Activated CD4-positive, alpha-beta T cell treated with anti-CD3 and anti-CD28 coated beads for 36 hours (primary cell): ENCODE measurements at regions not wholly inside any gene's neighbourhood (a gene's known extent, or its start where the extent isn't known, plus 50 kb on each side); places are given as distances from the start of the nearest gene placed in this dataset.

ENCODE experiments used
- ATAC-seq: fragments of 200-7000 bp; cut with Tn5 transposase; one replicate; pipeline ENCODE4 v1.10.0; 2021; ENCODE audit warnings: mild to moderate bottlenecking, moderate library complexity
- CTCF ChIA-PET: fragments of 350-600 bp; sonication (Branson Sonifier 250); formaldehyde crosslinking; loops from one replicate; lab custom pipeline; 2021; ENCODE audit warnings: antibody characterized with exemption; lab: Charles Lee
- POLR2A ChIA-PET: fragments of 350-600 bp; sonication (Branson Sonifier 250); formaldehyde crosslinking; loops from one replicate; lab custom pipeline; 2021; ENCODE audit warnings: antibody characterized with exemption, inconsistent platforms; lab: Charles Lee
- DNase-seq: peaks from one replicate; pipeline ENCODE4 v3.0.0-alpha.2; 2020
- H3K27ac Mint-ChIP-seq: one replicate; pipeline ENCODE4 v1.8.0; 2021; ENCODE audit warnings: mixed read lengths
- H3K27me3 Mint-ChIP-seq: one replicate; pipeline ENCODE4 v1.8.0; 2021; ENCODE audit warnings: mixed read lengths
- H3K36me3 Mint-ChIP-seq: one replicate; pipeline ENCODE4 v1.8.0; 2021; ENCODE audit warnings: low read depth, mixed read lengths
- H3K4me1 Mint-ChIP-seq: one replicate; pipeline ENCODE4 v1.8.0; 2021; ENCODE audit warnings: mixed read lengths
- H3K4me3 Mint-ChIP-seq: one replicate; pipeline ENCODE4 v1.8.0; 2021; ENCODE audit warnings: mild to moderate bottlenecking, moderate library complexity, mixed read lengths
- H3K9me3 Mint-ChIP-seq: one replicate; pipeline ENCODE4 v1.8.0; 2021; ENCODE audit warnings: low read depth, mixed read lengths
- intact Hi-C, 2 experiments: fragments of 100-400 bp; cut with DNase I in 1 of 2; cut with micrococcal nuclease in 1 of 2; formaldehyde crosslinking; loops; one replicate each; pipeline versions ENCODE4 v1.14.2 to v1.15.1; 2022 to 2024; cut with DNase I, micrococcal nuclease

DNA sequence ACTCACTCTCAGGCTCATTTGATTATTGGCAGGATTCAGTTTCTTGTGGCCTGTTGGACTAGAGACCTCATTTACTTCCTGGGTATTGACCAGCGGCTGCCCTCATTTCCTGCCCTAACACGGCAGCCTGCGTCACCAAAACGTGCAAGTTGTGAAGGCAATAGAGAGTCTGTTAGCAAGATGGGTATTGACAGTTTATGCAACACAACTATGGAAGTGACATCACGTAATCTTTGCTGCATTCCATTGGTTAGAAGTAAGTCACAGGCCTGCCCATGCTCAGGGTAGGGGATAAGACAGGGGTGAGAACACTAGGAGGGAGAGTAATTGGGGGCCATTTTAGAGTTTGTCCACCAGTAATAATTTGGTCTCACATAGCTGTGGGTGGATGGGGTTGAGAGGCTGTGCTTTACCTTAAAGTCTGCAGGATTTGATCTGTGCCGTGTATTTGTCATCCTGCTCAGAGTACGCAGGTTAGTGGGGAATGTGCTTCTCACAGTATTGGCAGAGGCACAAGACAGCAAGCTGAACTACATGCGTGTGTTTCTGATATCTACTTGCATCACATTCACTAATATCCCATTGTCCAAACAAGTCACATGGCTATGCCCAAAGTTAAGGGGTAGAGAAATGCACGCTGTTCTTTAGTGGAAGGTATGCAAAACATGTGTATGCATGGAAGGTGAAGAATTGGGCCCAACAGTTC is 83.3 kb downstream of the EDEM1 start:
- H3K4me1 Mint-ChIP-seq = no peaks in the 10 kb centered on the region
- H3K27ac Mint-ChIP-seq = no peak overlapping the region
- H3K9me3 Mint-ChIP-seq = no peaks in the 10 kb centered on the region
- CTCF ChIA-PET = no interaction called here
- ATAC-seq (no peak), DNase-seq (no peak)
- no peaks in the 10 kb centered on the region for H3K27me3 Mint-ChIP-seq
- POLR2A ChIA-PET = no interaction called here
- intact Hi-C loops = no loop called here
- no peak overlapping the region for H3K4me3 Mint-ChIP-seq
- no peaks in the 10 kb centered on the region for H3K36me3 Mint-ChIP-seq

DNA sequence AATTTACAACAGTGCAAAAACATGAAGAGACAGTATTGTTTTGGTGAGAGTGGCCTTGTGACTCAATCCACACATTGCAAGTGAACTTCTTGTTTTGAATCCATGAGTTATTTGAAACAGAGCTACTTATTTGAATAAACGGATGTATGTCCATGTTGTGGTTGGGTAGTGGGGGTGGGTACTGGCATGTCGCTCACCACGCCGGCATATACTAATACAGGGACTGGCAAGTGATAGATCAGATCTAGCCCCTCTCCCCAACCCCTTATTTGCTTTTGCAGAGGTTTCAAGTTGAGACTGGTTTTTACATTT is 83.8 kb downstream of the EDEM1 start:
- Mint-ChIP-seq H3K4me1 (no peaks in the 10 kb centered on the region), H3K36me3 (no peaks in the 10 kb centered on the region), H3K27me3 (no peaks in the 10 kb centered on the region), H3K9me3 (no peaks in the 10 kb centered on the region), H3K4me3 (no peak overlapping the region), H3K27ac (no peak overlapping the region)
- ChIA-PET CTCF (no interaction called here), POLR2A (no interaction called here)
- no peak for DNase-seq
- ATAC-seq = no peak
- intact Hi-C loops = no loop called here

DNA sequence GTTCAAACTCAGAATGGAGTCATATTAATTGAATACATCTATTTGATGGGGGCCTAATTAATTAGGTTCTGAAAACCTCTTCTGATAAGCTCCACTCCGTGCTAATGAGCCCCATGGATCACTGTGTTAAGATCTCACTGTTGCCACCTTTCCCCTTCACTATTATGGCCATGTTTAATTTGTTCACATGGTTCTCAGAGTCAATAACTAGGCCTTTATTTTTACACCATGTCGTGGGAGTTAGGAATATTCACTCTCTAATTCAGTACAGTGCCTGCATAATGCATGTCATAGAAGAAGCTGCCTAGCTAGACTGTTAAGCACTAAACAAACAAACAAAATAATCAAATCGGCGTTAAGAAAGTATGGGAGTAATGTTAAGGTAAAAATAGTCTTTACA is 84.9 kb downstream of the EDEM1 start:
- Mint-ChIP-seq H3K27me3 (no peaks in the 10 kb centered on the region), H3K36me3 (no peaks in the 10 kb centered on the region), H3K4me3 (no peak overlapping the region), H3K27ac (no peak overlapping the region), H3K9me3 (no peaks in the 10 kb centered on the region), H3K4me1 (no peaks in the 10 kb centered on the region)
- POLR2A ChIA-PET = no interaction called here
- DNase-seq = no peak
- intact Hi-C loops = no loop called here
- CTCF ChIA-PET = interaction anchor here (0.7 kb wide), 1 partner anchor 51 kb away, joined by 3 read pairs; no protein-coding TSS in a partner anchor
- ATAC-seq = no peak

DNA sequence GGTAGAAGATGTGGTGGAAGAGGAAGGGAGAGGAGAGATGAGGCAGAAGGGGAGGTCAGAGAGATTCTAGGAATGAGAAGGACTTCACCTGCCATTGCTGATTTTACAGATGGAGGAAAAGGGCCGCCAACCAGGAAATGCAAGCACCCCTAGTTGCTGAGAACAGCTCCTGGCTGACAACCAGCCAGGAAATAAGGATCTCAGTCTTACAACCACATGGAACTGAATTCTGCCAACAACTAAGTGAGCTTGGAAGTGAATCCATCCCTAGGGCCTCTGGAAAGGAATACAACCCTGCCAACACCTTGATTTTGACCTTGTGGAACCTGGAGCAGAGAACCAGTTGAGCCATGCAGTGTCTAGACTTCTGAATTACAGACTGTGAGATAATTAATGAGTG is 86.6 kb downstream of the EDEM1 start:
- Mint-ChIP-seq H3K27me3 (no peaks in the 10 kb centered on the region), H3K4me1 (no peaks in the 10 kb centered on the region), H3K36me3 (no peaks in the 10 kb centered on the region), H3K27ac (no peak overlapping the region), H3K4me3 (no peak overlapping the region), H3K9me3 (no peaks in the 10 kb centered on the region)
- ChIA-PET POLR2A (no interaction called here), CTCF (interaction anchor here (1.1 kb wide), 1 partner anchor 8 kb away, joined by 3 read pairs; no protein-coding TSS in a partner anchor)
- intact Hi-C loops = no loop called here
- no peak for DNase-seq
- ATAC-seq = no peak

DNA sequence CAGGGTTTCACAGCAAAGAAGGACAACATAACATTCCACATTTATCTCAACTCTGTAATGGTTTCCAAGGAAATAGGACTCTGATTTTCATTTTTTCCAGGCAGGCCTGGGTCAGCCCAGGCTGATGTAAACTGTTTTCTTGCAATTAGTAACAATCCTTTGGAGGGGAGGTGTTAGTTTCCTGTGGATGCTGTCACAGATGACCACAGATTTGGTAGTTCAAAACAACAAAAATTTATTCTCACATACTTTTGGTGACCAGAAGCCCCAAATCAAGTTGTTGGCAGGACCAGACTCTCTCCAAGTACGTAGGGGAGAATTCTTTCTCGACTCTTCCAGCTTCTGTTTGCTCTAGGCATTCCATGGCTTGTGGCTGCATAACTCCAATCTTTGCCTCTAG is 88.0 kb downstream of the EDEM1 start:
- DNase-seq (no peak), ATAC-seq (no peak)
- ChIA-PET CTCF (interaction anchor here (0.9 kb wide), 1 partner anchor 23 kb away, joined by 3 read pairs; no protein-coding TSS in a partner anchor), POLR2A (interaction anchor here (0.6 kb wide), 1 partner anchor 86 kb away, joined by 4 read pairs; no protein-coding TSS in a partner anchor)
- Mint-ChIP-seq H3K27ac (no peak overlapping the region), H3K27me3 (no peaks in the 10 kb centered on the region), H3K4me3 (no peak overlapping the region), H3K36me3 (no peaks in the 10 kb centered on the region), H3K9me3 (peaks cover 2% of the 10 kb centered on the region), H3K4me1 (no peaks in the 10 kb centered on the region)
- intact Hi-C loops = no loop called here

DNA sequence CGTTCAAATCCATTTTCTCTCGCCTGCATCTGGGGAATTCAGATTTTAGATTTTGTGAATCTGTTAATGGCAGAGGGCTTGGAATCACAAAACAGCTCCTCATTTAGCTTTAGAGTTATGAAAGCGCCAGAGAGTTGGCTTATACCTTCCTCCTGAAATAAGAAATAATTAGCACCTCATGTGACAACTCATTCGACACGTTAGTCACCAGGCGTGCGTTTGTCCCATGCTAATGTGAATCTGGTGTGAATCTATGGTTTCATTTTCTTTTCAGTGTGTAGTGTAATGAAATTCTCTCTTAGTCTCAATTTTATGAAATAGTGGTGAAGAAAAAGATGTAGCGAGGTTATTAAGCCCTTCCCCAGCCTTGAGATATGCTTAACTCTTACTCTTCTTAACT is 89.4 kb downstream of the EDEM1 start:
- no peak overlapping the region for H3K27ac Mint-ChIP-seq
- intact Hi-C loops = no loop called here
- DNase-seq (no peak), ATAC-seq (no peak)
- peaks cover 2% of the 10 kb centered on the region for H3K27me3 Mint-ChIP-seq
- peaks cover 7% of the 10 kb centered on the region for H3K9me3 Mint-ChIP-seq
- ChIA-PET POLR2A (no interaction called here), CTCF (interaction anchor here (0.7 to 0.9 kb wide), 2 partner anchors 12 to 405 kb away, joined by 3 to 4 read pairs; no protein-coding TSS in a partner anchor)
- H3K4me3 Mint-ChIP-seq = no peak overlapping the region
- no peaks in the 10 kb centered on the region for H3K4me1 Mint-ChIP-seq
- H3K36me3 Mint-ChIP-seq = no peaks in the 10 kb centered on the region

DNA sequence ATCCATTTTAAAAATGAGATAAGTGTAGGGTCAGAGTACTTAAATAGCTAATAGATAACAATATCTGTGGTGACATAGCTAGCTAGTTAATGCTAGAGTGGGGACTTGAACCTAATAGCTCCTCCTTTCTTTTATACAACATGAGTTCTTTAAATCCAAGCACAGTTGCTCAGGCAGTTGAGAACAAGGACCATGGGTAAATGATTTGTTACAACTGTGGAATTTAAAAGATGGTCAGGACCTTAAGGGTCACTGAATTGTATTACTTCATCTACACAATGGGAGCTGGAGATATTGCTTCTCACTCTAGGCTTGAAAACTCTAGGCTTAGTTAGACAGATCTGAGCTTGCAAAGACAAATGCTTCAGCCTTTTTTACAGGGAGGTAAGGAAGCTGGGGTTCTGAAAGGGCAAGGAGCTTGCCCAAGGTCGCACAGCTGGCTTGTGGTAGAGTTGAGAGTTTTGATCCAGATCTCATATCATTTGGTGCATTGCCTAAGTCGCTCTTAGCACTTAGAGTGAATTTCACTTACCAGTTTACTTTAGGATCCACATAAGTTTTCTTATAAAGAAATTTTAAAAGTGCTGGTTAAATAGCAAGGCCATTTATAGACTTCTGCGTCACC is 90.2 kb downstream of the EDEM1 start:
- Mint-ChIP-seq H3K36me3 (no peaks in the 10 kb centered on the region), H3K4me1 (no peaks in the 10 kb centered on the region), H3K27me3 (peaks cover 2% of the 10 kb centered on the region), H3K9me3 (peaks cover 11% of the 10 kb centered on the region), H3K4me3 (no peak overlapping the region), H3K27ac (no peak overlapping the region)
- intact Hi-C loops = no loop called here
- CTCF ChIA-PET = interaction anchor here (0.5 to 0.6 kb wide), 2 partner anchors 15 to 151 kb away, joined by 3 to 4 read pairs; no protein-coding TSS in a partner anchor
- ATAC-seq (no peak), DNase-seq (no peak)
- POLR2A ChIA-PET = no interaction called here

DNA sequence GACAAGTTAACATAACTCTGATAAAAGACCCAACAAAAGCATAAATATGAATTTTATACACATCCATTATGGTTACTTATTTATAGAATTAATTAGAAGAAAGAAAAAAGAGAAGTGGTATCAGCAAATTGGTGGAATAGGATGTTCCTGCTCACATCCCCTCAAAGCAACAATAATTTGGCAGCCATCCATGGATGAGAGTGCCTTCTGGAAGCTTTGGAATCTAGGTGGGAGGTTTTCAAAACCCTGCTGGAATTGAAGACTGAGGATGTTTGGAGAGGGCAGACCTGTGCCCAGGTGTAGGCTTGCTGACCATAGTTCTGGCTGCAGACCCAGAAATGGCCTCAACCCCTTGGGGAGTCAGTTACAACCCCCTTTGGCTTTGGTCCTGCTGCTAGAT is 91.2 kb downstream of the EDEM1 start:
- H3K27me3 Mint-ChIP-seq = peaks cover 2% of the 10 kb centered on the region
- peaks cover 13% of the 10 kb centered on the region for H3K9me3 Mint-ChIP-seq
- DNase-seq = no peak
- no peak for ATAC-seq
- H3K4me1 Mint-ChIP-seq = no peaks in the 10 kb centered on the region
- no peak overlapping the region for H3K27ac Mint-ChIP-seq
- CTCF ChIA-PET = no interaction called here
- intact Hi-C loops = no loop called here
- H3K36me3 Mint-ChIP-seq = no peaks in the 10 kb centered on the region
- POLR2A ChIA-PET = no interaction called here
- no peak overlapping the region for H3K4me3 Mint-ChIP-seq

DNA sequence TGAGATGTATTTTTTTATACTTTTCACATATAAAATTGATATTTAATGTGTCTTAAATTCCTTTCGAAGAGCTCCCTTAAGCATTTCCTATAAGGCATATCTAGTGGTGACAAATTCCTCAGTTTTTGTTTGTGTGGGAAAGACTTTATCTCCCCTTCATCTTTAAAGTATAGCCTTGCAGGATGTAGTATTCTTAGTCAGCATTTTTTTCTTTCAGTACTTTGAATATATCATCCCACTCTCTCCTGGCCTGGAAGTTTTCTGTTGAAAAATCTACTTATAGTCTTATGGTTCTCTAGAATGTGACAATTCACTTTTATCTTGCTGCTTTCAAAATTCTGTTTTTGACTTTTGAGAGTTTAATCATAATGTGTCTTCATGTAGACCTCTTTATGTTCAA is 95.2 kb downstream of the EDEM1 start:
- intact Hi-C loops = no loop called here
- ATAC-seq = no peak
- Mint-ChIP-seq H3K36me3 (no peaks in the 10 kb centered on the region), H3K27ac (no peak overlapping the region), H3K27me3 (peaks cover 5% of the 10 kb centered on the region), H3K4me3 (no peak overlapping the region), H3K9me3 (peaks cover 16% of the 10 kb centered on the region), H3K4me1 (no peaks in the 10 kb centered on the region)
- ChIA-PET CTCF (no interaction called here), POLR2A (no interaction called here)
- no peak for DNase-seq

DNA sequence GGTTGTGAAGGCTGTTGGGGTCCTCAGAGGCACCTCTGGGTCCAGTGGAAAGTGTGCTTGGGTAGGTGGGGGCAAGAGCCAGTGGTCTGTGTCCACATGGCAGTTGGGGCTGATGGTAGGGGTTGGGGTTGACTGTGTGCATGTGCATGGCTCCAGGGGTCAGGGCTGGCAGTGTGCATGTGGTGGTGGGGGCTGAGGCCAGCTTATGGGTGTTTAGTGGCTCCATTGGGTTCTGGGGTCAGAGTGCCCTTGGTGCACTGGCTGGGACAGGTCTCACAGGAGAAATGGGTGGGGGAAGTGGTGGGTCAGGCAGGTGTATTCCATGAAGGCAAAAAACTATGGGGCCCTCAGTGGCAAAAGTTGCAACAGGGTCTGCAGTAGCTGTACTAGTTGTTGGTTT is 97.9 kb downstream of the EDEM1 start:
- no peak overlapping the region for H3K27ac Mint-ChIP-seq
- DNase-seq = no peak
- ChIA-PET CTCF (no interaction called here), POLR2A (no interaction called here)
- H3K9me3 Mint-ChIP-seq = peaks cover 14% of the 10 kb centered on the region
- no peaks in the 10 kb centered on the region for H3K36me3 Mint-ChIP-seq
- no peaks in the 10 kb centered on the region for H3K4me1 Mint-ChIP-seq
- peaks cover 9% of the 10 kb centered on the region for H3K27me3 Mint-ChIP-seq
- intact Hi-C loops = no loop called here
- H3K4me3 Mint-ChIP-seq = no peak overlapping the region
- ATAC-seq = no peak

DNA sequence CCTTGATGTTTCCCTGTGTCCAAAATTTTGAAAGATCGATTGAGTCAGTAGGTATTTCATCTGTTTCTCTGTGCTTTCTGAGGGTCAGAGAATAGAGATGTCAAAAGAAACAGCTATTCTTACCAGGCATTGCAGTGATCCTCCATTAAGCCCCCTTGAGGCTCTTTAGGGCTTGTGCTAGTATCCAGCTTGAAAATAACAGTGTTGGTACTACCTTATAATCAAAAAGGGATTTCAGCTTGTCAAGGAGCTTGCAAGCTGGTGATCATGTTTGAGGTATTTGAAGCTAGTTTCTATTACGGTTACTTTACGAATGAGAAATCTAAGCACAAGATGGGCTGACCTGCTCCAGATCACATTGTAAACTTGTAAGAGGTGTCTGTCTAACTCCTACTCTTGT is 103.4 kb downstream of the EDEM1 start:
- no peaks in the 10 kb centered on the region for H3K4me1 Mint-ChIP-seq
- no peaks in the 10 kb centered on the region for H3K36me3 Mint-ChIP-seq
- H3K4me3 Mint-ChIP-seq = no peak overlapping the region
- ATAC-seq = no peak
- intact Hi-C loops = no loop called here
- peaks cover 6% of the 10 kb centered on the region for H3K27me3 Mint-ChIP-seq
- CTCF ChIA-PET = interaction anchor here (0.6 to 0.9 kb wide), 2 partner anchors 156 to 168 kb away, joined by 3 to 4 read pairs; no protein-coding TSS in a partner anchor
- POLR2A ChIA-PET = no interaction called here
- peaks cover 3% of the 10 kb centered on the region for H3K9me3 Mint-ChIP-seq
- no peak overlapping the region for H3K27ac Mint-ChIP-seq
- DNase-seq = no peak

DNA sequence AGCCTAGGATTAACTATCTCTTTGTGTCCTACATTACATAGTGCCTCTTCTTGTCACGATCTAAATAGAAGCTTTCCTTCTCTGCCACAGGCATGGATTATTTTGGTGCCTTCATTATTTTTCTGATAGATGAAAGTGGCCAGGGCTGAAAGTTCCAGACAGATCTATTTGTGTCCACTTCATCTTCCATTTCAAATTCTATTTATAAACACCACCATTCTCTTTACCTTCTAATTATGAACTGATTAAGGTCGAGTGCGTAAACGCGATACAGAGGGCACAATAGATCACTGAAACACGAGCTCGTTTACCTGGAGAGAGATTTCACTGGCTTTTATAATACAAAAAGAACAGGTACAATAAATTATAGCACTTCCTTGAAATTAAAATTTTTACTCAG is 105.0 kb downstream of the EDEM1 start:
- Mint-ChIP-seq H3K4me1 (no peaks in the 10 kb centered on the region), H3K27ac (no peak overlapping the region), H3K27me3 (peaks cover 6% of the 10 kb centered on the region), H3K36me3 (no peaks in the 10 kb centered on the region), H3K9me3 (peaks cover 1% of the 10 kb centered on the region), H3K4me3 (no peak overlapping the region)
- DNase-seq (no peak), ATAC-seq (no peak)
- intact Hi-C loops = no loop called here
- ChIA-PET POLR2A (no interaction called here), CTCF (interaction anchor here (1.5 kb wide), 1 partner anchor 137 kb away, joined by 5 read pairs; no protein-coding TSS in a partner anchor)
